MM.1S (cell line): ENCODE measurements at regions not wholly inside any gene's neighbourhood (a gene's known extent, or its start where the extent isn't known, plus 50 kb on each side); places are given as distances from the start of the nearest gene placed in this dataset.

ENCODE experiments used
- CTCF ChIP-seq: fragments of 300-600 bp; sonication (generic); IDR thresholded peaks from 2 replicates; pipeline ENCODE4 v1.5.1; 2016; ENCODE audit warnings: antibody characterized with exemption, low read length, mixed read lengths
- EZH2 ChIP-seq: fragments of 300-600 bp; sonication (generic); optimal IDR thresholded peaks from 2 replicates; pipeline ENCODE3; 2017; ENCODE audit warnings: low read depth, mild to moderate bottlenecking, antibody characterized with exemption, low read length, mixed read lengths
- EZH2phosphoT487 ChIP-seq: fragments of 300-600 bp; sonication (generic); IDR thresholded peaks from 2 replicates; pipeline ENCODE4 v1.6.1; 2018; ENCODE audit warnings: antibody characterized with exemption, low read length

DNA sequence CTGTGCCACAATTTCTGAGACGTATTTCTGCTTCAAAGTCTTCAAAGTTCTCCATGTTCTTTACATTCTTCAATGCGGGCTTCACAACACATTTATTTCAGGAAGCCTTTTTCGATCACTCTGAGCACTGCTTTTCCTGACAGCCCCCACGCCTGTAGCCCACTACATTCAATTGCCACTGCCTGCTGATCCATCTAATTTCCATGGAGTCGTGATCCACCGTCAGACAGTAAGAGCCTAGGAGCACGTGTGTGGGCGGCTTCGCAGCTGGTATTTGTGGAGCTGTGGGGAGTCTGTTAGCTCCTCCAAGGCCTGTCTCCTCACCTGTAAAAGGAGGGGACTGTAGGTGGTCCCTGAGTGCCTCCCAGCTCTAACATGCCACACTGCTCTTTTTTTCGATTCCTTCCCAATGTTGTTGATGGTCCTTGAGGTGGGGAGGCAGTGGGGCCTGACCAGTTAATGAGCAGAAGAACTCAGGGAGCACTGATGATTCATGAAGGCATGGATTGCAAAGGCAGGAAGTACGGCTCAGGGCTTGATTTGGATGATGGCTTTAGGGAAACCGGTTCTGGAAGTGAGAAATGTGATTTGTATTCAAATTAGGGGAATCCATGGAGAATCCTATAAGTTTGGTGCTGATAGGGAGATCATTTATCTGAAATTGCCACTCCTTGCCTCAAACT is 401.1 kb upstream of the PODXL start:
- TF ChIP-seq CTCF, result no peak
- TF ChIP-seq EZH2phosphoT487, result no peak
- TF ChIP-seq EZH2, result no peak
